GM23338 (cell line): ENCODE measurements at regions not wholly inside any gene's neighbourhood (a gene's known extent, or its start where the extent isn't known, plus 50 kb on each side); places are given as distances from the start of the nearest gene placed in this dataset.

Experiments used
- ATAC-seq: fragments of 200-7000 bp; cut with Tn5 transposase; 3 replicates; pipeline ENCODE4 v1.9.1; 2020
- DNase-seq: peaks from one replicate; pipeline ENCODE4 v3.0.0-alpha.2; 2015; ENCODE audit warnings: low spot score
- H2AFZ ChIP-seq: fragments of 200-600 bp; sonication (generic); 2 replicates; pipeline ENCODE4 v1.8.0; 2016; ENCODE audit warnings: antibody characterized with exemption, mild to moderate bottlenecking, moderate library complexity
- H3F3A ChIP-seq: fragments of 200-600 bp; sonication (generic); replicated peaks from 2 replicates; pipeline ENCODE4 v1.8.0; 2017; ENCODE audit warnings: antibody characterized with exemption, mixed run types, low read depth
- H3K27ac ChIP-seq: fragments of 200-600 bp; sonication (generic); 2 replicates; pipeline ENCODE4 v1.6.1; 2016; ENCODE audit warnings: low read depth
- H3K27me3 ChIP-seq: fragments of 200-600 bp; sonication (generic); 2 replicates; pipeline ENCODE4 v1.8.0; 2016; ENCODE audit warnings: mild to moderate bottlenecking, mixed run types, moderate library complexity; ENCODE audit not compliant: insufficient read depth
- H3K36me3 ChIP-seq: fragments of 200-600 bp; sonication (generic); 2 replicates; pipeline ENCODE4 v1.8.0; 2016; ENCODE audit warnings: mild to moderate bottlenecking; ENCODE audit not compliant: insufficient read depth
- H3K4me1 ChIP-seq: fragments of 200-600 bp; sonication (generic); 2 replicates; pipeline ENCODE4 v1.8.0; 2016; ENCODE audit warnings: mild to moderate bottlenecking, moderate library complexity; ENCODE audit not compliant: insufficient read depth
- H3K4me2 ChIP-seq: fragments of 200-600 bp; sonication (generic); 2 replicates; pipeline ENCODE4 v1.7.1; 2017; ENCODE audit warnings: mixed run types
- H3K4me3 ChIP-seq: fragments of 200-600 bp; sonication (generic); 2 replicates; pipeline ENCODE4 v1.6.1; 2016; ENCODE audit warnings: mixed run types
- H3K79me2 ChIP-seq: fragments of 200-600 bp; sonication (generic); replicated peaks from 2 replicates; pipeline ENCODE4 v1.8.0; 2017; ENCODE audit warnings: mild to moderate bottlenecking; ENCODE audit not compliant: insufficient read depth
- H3K9me2 ChIP-seq: fragments of 200-600 bp; sonication (generic); 2 replicates; pipeline ENCODE4 v1.8.0; 2017; ENCODE audit not compliant: insufficient read depth
- H4K20me1 ChIP-seq: fragments of 200-600 bp; sonication (generic); replicated peaks from 2 replicates; pipeline ENCODE4 v1.8.0; 2017; ENCODE audit warnings: mild to moderate bottlenecking; ENCODE audit not compliant: insufficient read depth
- H3K27ac Mint-ChIP-seq: 2 replicates; pipeline ENCODE4 v1.8.0; 2020; ENCODE audit warnings: inconsistent platforms, mild to moderate bottlenecking, moderate library complexity, mixed read lengths
- H3K27me3 Mint-ChIP-seq: 3 replicates; pipeline ENCODE4 v1.8.0; 2022; ENCODE audit warnings: low read depth, mild to moderate bottlenecking, moderate library complexity, mixed read lengths, inconsistent platforms; ENCODE audit not compliant: insufficient read depth, poor library complexity
- H3K36me3 Mint-ChIP-seq: 3 replicates; pipeline ENCODE4 v1.8.0; 2021; ENCODE audit warnings: low read depth, mild to moderate bottlenecking, inconsistent platforms, moderate library complexity, mixed read lengths
- H3K4me1 Mint-ChIP-seq: 3 replicates; pipeline ENCODE4 v1.8.0; 2020; ENCODE audit warnings: mild to moderate bottlenecking, inconsistent platforms, mixed read lengths
- H3K4me3 Mint-ChIP-seq: 3 replicates; pipeline ENCODE4 v1.8.0; 2021; ENCODE audit warnings: moderate library complexity, mild to moderate bottlenecking, inconsistent platforms, mixed read lengths
- H3K9me3 Mint-ChIP-seq: 3 replicates; pipeline ENCODE4 v1.8.0; 2020; ENCODE audit warnings: moderate library complexity, mild to moderate bottlenecking, inconsistent platforms, mixed read lengths
- CREB1 ChIP-seq: fragments of 250-450 bp; sonication (Bioruptor Pico); IDR thresholded peaks from 2 replicates; pipeline ENCODE4 v1.5.0; 2020; ENCODE audit warnings: low read depth, mild to moderate bottlenecking, moderate library complexity
- CTCF ChIP-seq, 2 experiments: fragments of 200-600 bp in 1 of 2; sonication (generic) in 1 of 2; conservative IDR thresholded peaks; 2 replicates each; pipeline versions ENCODE4 v1.5.1 to v1.6.1; 2016 to 2017; ENCODE audit warnings: antibody characterized with exemption in 2 of 2, low read depth in 2 of 2, mild to moderate bottlenecking in 2 of 2, moderate library complexity in 1 of 2
- ETS1 ChIP-seq: IDR thresholded peaks from 2 replicates; pipeline ENCODE4 v1.6.1; 2016; ENCODE audit warnings: antibody characterized with exemption
- EZH2 ChIP-seq: fragments of 200-600 bp; sonication (generic); IDR thresholded peaks from one replicate; pipeline ENCODE4 v1.8.0; 2017; ENCODE audit warnings: antibody characterized with exemption, mild to moderate bottlenecking, low read depth; ENCODE audit not compliant: unreplicated experiment
- EZH2phosphoT487 ChIP-seq: fragments of 200-600 bp; sonication (generic); IDR thresholded peaks from one replicate; pipeline ENCODE4 v1.8.1; 2018; ENCODE audit warnings: antibody characterized with exemption; ENCODE audit not compliant: unreplicated experiment
- JUNB ChIP-seq: IDR thresholded peaks from one replicate; pipeline ENCODE4 v1.6.1; 2016; ENCODE audit warnings: antibody characterized with exemption; ENCODE audit not compliant: unreplicated experiment
- NANOG ChIP-seq: IDR thresholded peaks from 2 replicates; pipeline ENCODE4 v1.6.1; 2016; ENCODE audit warnings: antibody characterized with exemption, borderline replicate concordance
- POLR2AphosphoS5 ChIP-seq: IDR thresholded peaks from 2 replicates; pipeline ENCODE4 v1.6.1; 2016; ENCODE audit warnings: antibody characterized with exemption, low read depth
- REST ChIP-seq: IDR thresholded peaks from one replicate; pipeline ENCODE4 v1.6.1; 2018; ENCODE audit warnings: antibody characterized with exemption; ENCODE audit not compliant: unreplicated experiment
- STAT1 ChIP-seq: IDR thresholded peaks from one replicate; pipeline ENCODE4 v1.6.1; 2016; ENCODE audit warnings: antibody characterized with exemption; ENCODE audit not compliant: unreplicated experiment
- ZNF114 ChIP-seq: fragments of 250-450 bp; sonication (Bioruptor Pico); IDR thresholded peaks from 2 replicates; pipeline ENCODE4 v1.5.0; 2020; ENCODE audit warnings: mild to moderate bottlenecking, moderate library complexity
- ZNF462 ChIP-seq: fragments of 250-450 bp; sonication (Bioruptor Pico); IDR thresholded peaks from 2 replicates; pipeline ENCODE4 v1.5.0; 2020; ENCODE audit warnings: mild to moderate bottlenecking, moderate library complexity

- no peaks in the 10 kb centered on the region for H3K27me3 ChIP-seq
- Mint-ChIP-seq H3K27me3 (no peaks in the 10 kb centered on the region), H3K4me3 (no peak overlapping the region), H3K27ac (no peak overlapping the region), H3K36me3 (no peaks in the 10 kb centered on the region), H3K9me3 (no peaks in the 10 kb centered on the region), H3K4me1 (no peaks in the 10 kb centered on the region)
- H3K4me1 ChIP-seq: no peaks in the 10 kb centered on the region
- DNase-seq (no peak), ATAC-seq (no peak)
- H2AFZ ChIP-seq: no peak overlapping the region
- H3K36me3 ChIP-seq: no peaks in the 10 kb centered on the region
- no peak overlapping the region for H3K4me2 ChIP-seq
- H3K79me2 ChIP-seq: no peaks in the 10 kb centered on the region
- H3K4me3 ChIP-seq: no peak overlapping the region
- no peaks in the 10 kb centered on the region for H3F3A ChIP-seq
- no peaks in the 10 kb centered on the region for H3K9me2 ChIP-seq
- H3K27ac ChIP-seq: no peak overlapping the region
- no peaks in the 10 kb centered on the region for H4K20me1 ChIP-seq
- TF ChIP-seq POLR2AphosphoS5: no peak
- TF ChIP-seq CTCF (conservative IDR thresholded peaks at IDR 0.05; ENCODE audit: low read depth in 2 of 2): no peak
- no peak for TF ChIP-seq STAT1
- TF ChIP-seq ETS1: no peak
- TF ChIP-seq NANOG: no peak
- TF ChIP-seq ZNF114: no peak
- no peak for TF ChIP-seq JUNB
- TF ChIP-seq CREB1 (CRISPR knock-in tag): no peak
- TF ChIP-seq EZH2phosphoT487: no peak
- TF ChIP-seq REST: no peak
- no peak for TF ChIP-seq EZH2
- no peak for TF ChIP-seq ZNF462 (CRISPR knock-in tag)
Measured at GRCh38 chr11:80525663-80526405, 1085.0 kb upstream of the TENM4 start.
